HepG2 (cell line): ENCODE measurements at regions not wholly inside any gene's neighbourhood (a gene's known extent, or its start where the extent isn't known, plus 50 kb on each side); places are given as distances from the start of the nearest gene placed in this dataset.

Experiments used
- ATAC-seq: fragments of 200-7000 bp; cut with Tn5 transposase; 3 replicates; pipeline ENCODE4 v1.9.1; 2020; ENCODE audit warnings: mild to moderate bottlenecking, moderate library complexity
- BruUV-seq: library from RNA; stranded (reverse); fragments of 400-500 nt; replicated peaks from 2 replicates; lab custom pipeline; 2021; lab: Mats Ljungman, UMichigan
- CTCF ChIA-PET: fragments of 300-600 bp; formaldehyde crosslinking; extraction: SDS; loops from one replicate; lab custom pipeline; 2021; ENCODE audit warnings: low total read pairs, inconsistent platforms, low intra/inter-chr PET ratio; lab: Yijun Ruan, JAX
- POLR2A ChIA-PET: fragments of 350-600 bp; sonication (Branson Sonifier 250); formaldehyde crosslinking; loops from one replicate; lab custom pipeline; 2020; ENCODE audit warnings: antibody characterized with exemption, inconsistent platforms; lab: Yijun Ruan, JAX
- DNase-seq: peaks from one replicate; pipeline ENCODE4 v3.0.0-alpha.2; 2015; ENCODE audit warnings: low spot score
- FAIRE-seq: peaks from 3 replicates; lab custom pipeline; 2011; peaks lifted over from hg19 to GRCh38; lab: Jason Lieb, UNC
- H2AFZ ChIP-seq: one replicate; pipeline ENCODE4 v1.6.1; 2011; ENCODE audit warnings: low read length, inconsistent platforms
- H3K27ac ChIP-seq: fragments of 300-600 bp; 3 replicates; pipeline ENCODE4 v1.8.0; 2011; ENCODE audit warnings: mixed run types, mild to moderate bottlenecking, mixed read lengths, low read length, inconsistent platforms; ENCODE audit not compliant: insufficient read depth; ENCODE audit errors: extremely low read length
- H3K27me3 ChIP-seq, 2 experiments: fragments of 200-600 bp in 1 of 2; 2 replicates in 1 of 2; 3 replicates in 1 of 2; pipeline versions ENCODE4 v1.6.0 to v1.8.0; 2011; ENCODE audit warnings: low read length in 2 of 2, mild to moderate bottlenecking in 2 of 2, moderate library complexity in 2 of 2, inconsistent platforms in 1 of 2; ENCODE audit not compliant: insufficient read depth in 2 of 2, control insufficient read depth in 1 of 2
- H3K36me3 ChIP-seq, 2 experiments: fragments of 200-600 bp in 1 of 2; replicated peaks in 1 of 2; 2 replicates in 1 of 2; 3 replicates in 1 of 2; pipeline versions ENCODE4 v1.5.1 to v1.8.0; 2011; ENCODE audit warnings: low read length in 2 of 2, inconsistent platforms in 1 of 2; ENCODE audit not compliant: insufficient read depth in 2 of 2, control insufficient read depth in 1 of 2
- H3K4me1 ChIP-seq: 2 replicates; pipeline ENCODE4 v1.5.1; 2012; ENCODE audit warnings: low read length, inconsistent platforms; ENCODE audit not compliant: insufficient read depth
- H3K4me2 ChIP-seq: 2 replicates; pipeline ENCODE4 v1.6.0; 2011; ENCODE audit warnings: low read depth, low read length, inconsistent platforms
- H3K4me3 ChIP-seq, 3 experiments: fragments of 200-600 bp in 1 of 3; sonication (generic), shearing (Covaris generic) in 1 of 3; replicated peaks in 1 of 3; 2 replicates each; pipeline ENCODE4 v1.5.1; 2011 to 2016; ENCODE audit warnings: low read length in 3 of 3, inconsistent platforms in 2 of 3, low read depth in 2 of 3, mild to moderate bottlenecking in 2 of 3, control low read depth in 1 of 3, mixed read lengths in 1 of 3; ENCODE audit not compliant: insufficient read depth in 1 of 3
- H3K79me2 ChIP-seq: one replicate; pipeline ENCODE4 v1.6.1; 2011; ENCODE audit warnings: low read length, inconsistent platforms; ENCODE audit not compliant: insufficient read depth
- H3K9ac ChIP-seq: 2 replicates; pipeline ENCODE4 v1.6.0; 2011; ENCODE audit warnings: mild to moderate bottlenecking, low read depth, low read length, inconsistent platforms; ENCODE audit not compliant: insufficient read depth
- H3K9me3 ChIP-seq: 2 replicates; pipeline ENCODE4 v1.5.1; 2012; ENCODE audit warnings: mild to moderate bottlenecking, low read length
- H4K20me1 ChIP-seq: 2 replicates; pipeline ENCODE4 v1.6.0; 2011; ENCODE audit warnings: inconsistent platforms, mild to moderate bottlenecking, low read length, moderate library complexity; ENCODE audit not compliant: insufficient read depth
- IRF2 ChIP-seq: IDR thresholded peaks from 2 replicates; pipeline ENCODE4 v1.6.1; 2018; ENCODE audit warnings: missing genetic modification reagents, missing compliant biosample characterization
- KDM6A ChIP-seq: IDR thresholded peaks from 2 replicates; pipeline ENCODE4 v1.6.1; 2016; ENCODE audit warnings: low read depth
- NFIB ChIP-seq: sonication (generic); formaldehyde crosslinking; IDR thresholded peaks from 2 replicates; pipeline ENCODE4 v1.9.0; 2021; ENCODE audit warnings: missing genetic modification reagents, mild to moderate bottlenecking, borderline replicate concordance
- NR2F2 ChIP-seq: IDR thresholded peaks from 2 replicates; pipeline ENCODE4 v1.6.1; 2012; ENCODE audit warnings: low read depth, inconsistent platforms, borderline replicate concordance
- PRPF4 ChIP-seq: fragments of 200-400 bp; formaldehyde crosslinking; IDR thresholded peaks from 2 replicates; pipeline ENCODE4 v1.6.1; 2016; ENCODE audit warnings: low read length, low read depth; ENCODE audit not compliant: poor library complexity, severe bottlenecking
- SP5 ChIP-seq: IDR thresholded peaks from 2 replicates; pipeline ENCODE4 v1.6.1; 2016; ENCODE audit warnings: low read depth, borderline replicate concordance
- ZC3H13 ChIP-seq: sonication (generic); formaldehyde crosslinking; IDR thresholded peaks from 2 replicates; pipeline ENCODE4 v1.8.1; 2023; ENCODE audit warnings: mild to moderate bottlenecking, missing genetic modification reagents, moderate library complexity
- ZFP1 ChIP-seq: IDR thresholded peaks from 2 replicates; pipeline ENCODE4 v1.6.1; 2016
- ZFY ChIP-seq: sonication (generic); formaldehyde crosslinking; IDR thresholded peaks from 2 replicates; pipeline ENCODE4 v1.4.0; 2020; ENCODE audit warnings: missing genetic modification reagents
- ZIK1 ChIP-seq: sonication (generic); formaldehyde crosslinking; IDR thresholded peaks from 2 replicates; pipeline ENCODE4 v1.5.0; 2020; ENCODE audit warnings: mild to moderate bottlenecking, low read depth, missing genetic modification reagents, borderline replicate concordance
- ZNF205 ChIP-seq: IDR thresholded peaks from 2 replicates; pipeline ENCODE4 v1.6.1; 2018; ENCODE audit warnings: missing biosample characterization, missing genetic modification reagents
- ZNF709 ChIP-seq: sonication (generic); formaldehyde crosslinking; IDR thresholded peaks from 2 replicates; pipeline ENCODE4 v1.5.0; 2020; ENCODE audit warnings: mild to moderate bottlenecking, missing genetic modification reagents
- ZNF878 ChIP-seq: sonication (generic); formaldehyde crosslinking; IDR thresholded peaks from 2 replicates; pipeline ENCODE4 v1.8.1; 2023; ENCODE audit warnings: mild to moderate bottlenecking, missing genetic modification reagents, moderate library complexity
- WGBS: methylation state at CpG from one replicate; pipeline ENCODE4 v1.1.6; 2017; ENCODE audit warnings: low lambda C conversion rate; 5-methylcytosine and 5-hydroxymethylcytosine counted together
- in situ Hi-C: cut with HindIII; loops from 2 replicates; pipeline ENCODE4 v1.10.0; 2017; ENCODE audit warnings: low pct_unique_long_range_greater_than_20kb; ENCODE audit not compliant: extremely low pct_ligation_motif_present
- intact Hi-C: fragments of 100-400 bp; cut with micrococcal nuclease; formaldehyde crosslinking; loops from one replicate; pipeline ENCODE4 v1.10.0; 2022; ENCODE audit not compliant: unreplicated experiment
- TF ChIP-seq, protein P1 (sequence below): sonication (generic); formaldehyde crosslinking; IDR thresholded peaks from 2 replicates; pipeline ENCODE4 v1.5.1; 2020; ENCODE audit warnings: mild to moderate bottlenecking, missing genetic modification reagents, moderate library complexity
- TF ChIP-seq, protein P2 (sequence below): sonication (generic); formaldehyde crosslinking; IDR thresholded peaks from 2 replicates; pipeline ENCODE4 v1.5.0; 2020; ENCODE audit warnings: mild to moderate bottlenecking, missing genetic modification reagents, moderate library complexity
- TF ChIP-seq, protein P3 (sequence below): sonication (generic); formaldehyde crosslinking; IDR thresholded peaks from 2 replicates; pipeline ENCODE4 v1.5.1; 2020; ENCODE audit warnings: missing genetic modification reagents, mild to moderate bottlenecking, borderline replicate concordance

DNA sequence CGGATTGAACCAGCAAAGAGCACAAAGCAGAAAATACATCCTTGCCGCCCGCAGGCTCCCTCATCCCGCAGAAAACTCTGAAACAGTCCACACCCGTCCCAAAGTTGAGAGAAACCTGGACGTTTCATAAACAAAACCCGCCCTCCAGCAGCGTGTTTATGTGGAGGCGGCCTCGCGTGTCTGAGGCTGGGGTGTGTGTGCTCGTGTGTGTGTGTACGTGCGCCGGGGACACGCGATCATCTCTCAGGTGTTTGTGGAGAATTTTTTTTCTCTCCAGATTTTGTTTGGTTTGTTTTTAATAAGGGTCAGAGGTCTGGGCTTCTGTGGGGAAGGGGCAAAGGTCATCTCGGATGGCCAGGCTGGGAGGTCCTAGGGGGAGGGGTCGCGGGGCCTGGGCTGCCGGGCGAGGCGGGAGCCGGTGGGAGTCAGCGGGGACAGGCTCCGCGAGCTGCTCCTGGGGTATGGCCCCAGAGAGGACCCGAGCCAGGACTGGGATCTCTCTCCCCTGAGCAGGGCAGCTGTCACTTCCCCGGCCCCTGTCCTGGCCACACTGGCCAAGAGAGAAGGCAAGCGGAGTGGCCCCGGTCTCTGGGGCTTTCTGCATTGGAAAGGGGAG, 206.4 kb downstream of the C9orf50 start:
- Histone ChIP-seq H4K20me1 (no peaks in the 10 kb centered on the region), H3K4me3 (peak overlapping the region; percentile 56 to 80 (median 57)), H3K79me2 (no peaks in the 10 kb centered on the region), H3K27me3 (0 out of 5 replicates have a peak, but pooled peaks cover 0 to 2% of the 10 kb centered on the region in 2 experiments), H2AFZ (no peak overlapping the region), H3K4me2 (peak overlapping the region; percentile 100), H3K36me3 (no peaks in the 10 kb centered on the region), H3K4me1 (peaks cover 70% of the 10 kb centered on the region), H3K27ac (peak overlapping the region; percentile 95), H3K9ac (peak overlapping the region; percentile 95), H3K9me3 (no peaks in the 10 kb centered on the region)
- ATAC-seq, result peak; percentile 85
- CTCF ChIA-PET, result no interaction called here
- POLR2A ChIA-PET, result interaction anchor here (1.0 to 2.1 kb wide), 8 partner anchors 44 to 184 kb away, joined by 3 to 8 read pairs (median 4); no protein-coding TSS in a partner anchor
- intact Hi-C loops (no loop called here), in situ Hi-C loops (no loop called here)
- FAIRE-seq, result peak; percentile 57
- 2% methylated on average over 19 of the region's 31 CpGs for WGBS
- DNase-seq, result peak; percentile 48
- BruUV-seq, result no TSS peak
- peak; percentile 22; the same call in 1 of the 2 replicates for TF ChIP-seq IRF2 (CRISPR knock-in tag)
- TF ChIP-seq ZC3H13 (CRISPR knock-in tag), result peak; percentile 43; the same call in 1 of the 2 replicates
- no peak for TF ChIP-seq NFIB
- TF ChIP-seq NR2F2, result peak; percentile 99
- no peak; the same call in 1 of the 2 replicates for TF ChIP-seq ZFY (CRISPR knock-in tag)
- peak; percentile 88 for TF ChIP-seq SP5 (CRISPR knock-in tag)
- TF ChIP-seq, protein P1, sequence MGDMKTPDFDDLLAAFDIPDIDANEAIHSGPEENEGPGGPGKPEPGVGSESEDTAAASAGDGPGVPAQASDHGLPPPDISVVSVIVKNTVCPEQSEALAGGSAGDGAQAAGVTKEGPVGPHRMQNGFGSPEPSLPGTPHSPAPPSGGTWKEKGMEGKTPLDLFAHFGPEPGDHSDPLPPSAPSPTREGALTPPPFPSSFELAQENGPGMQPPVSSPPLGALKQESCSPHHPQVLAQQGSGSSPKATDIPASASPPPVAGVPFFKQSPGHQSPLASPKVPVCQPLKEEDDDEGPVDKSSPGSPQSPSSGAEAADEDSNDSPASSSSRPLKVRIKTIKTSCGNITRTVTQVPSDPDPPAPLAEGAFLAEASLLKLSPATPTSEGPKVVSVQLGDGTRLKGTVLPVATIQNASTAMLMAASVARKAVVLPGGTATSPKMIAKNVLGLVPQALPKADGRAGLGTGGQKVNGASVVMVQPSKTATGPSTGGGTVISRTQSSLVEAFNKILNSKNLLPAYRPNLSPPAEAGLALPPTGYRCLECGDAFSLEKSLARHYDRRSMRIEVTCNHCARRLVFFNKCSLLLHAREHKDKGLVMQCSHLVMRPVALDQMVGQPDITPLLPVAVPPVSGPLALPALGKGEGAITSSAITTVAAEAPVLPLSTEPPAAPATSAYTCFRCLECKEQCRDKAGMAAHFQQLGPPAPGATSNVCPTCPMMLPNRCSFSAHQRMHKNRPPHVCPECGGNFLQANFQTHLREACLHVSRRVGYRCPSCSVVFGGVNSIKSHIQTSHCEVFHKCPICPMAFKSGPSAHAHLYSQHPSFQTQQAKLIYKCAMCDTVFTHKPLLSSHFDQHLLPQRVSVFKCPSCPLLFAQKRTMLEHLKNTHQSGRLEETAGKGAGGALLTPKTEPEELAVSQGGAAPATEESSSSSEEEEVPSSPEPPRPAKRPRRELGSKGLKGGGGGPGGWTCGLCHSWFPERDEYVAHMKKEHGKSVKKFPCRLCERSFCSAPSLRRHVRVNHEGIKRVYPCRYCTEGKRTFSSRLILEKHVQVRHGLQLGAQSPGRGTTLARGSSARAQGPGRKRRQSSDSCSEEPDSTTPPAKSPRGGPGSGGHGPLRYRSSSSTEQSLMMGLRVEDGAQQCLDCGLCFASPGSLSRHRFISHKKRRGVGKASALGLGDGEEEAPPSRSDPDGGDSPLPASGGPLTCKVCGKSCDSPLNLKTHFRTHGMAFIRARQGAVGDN (CRISPR knock-in tag), result peak; percentile 75
- TF ChIP-seq ZNF205 (CRISPR knock-in tag), result 0 out of 2 replicates have a peak, but pooled peaks have one; percentile 22
- TF ChIP-seq, protein P2, sequence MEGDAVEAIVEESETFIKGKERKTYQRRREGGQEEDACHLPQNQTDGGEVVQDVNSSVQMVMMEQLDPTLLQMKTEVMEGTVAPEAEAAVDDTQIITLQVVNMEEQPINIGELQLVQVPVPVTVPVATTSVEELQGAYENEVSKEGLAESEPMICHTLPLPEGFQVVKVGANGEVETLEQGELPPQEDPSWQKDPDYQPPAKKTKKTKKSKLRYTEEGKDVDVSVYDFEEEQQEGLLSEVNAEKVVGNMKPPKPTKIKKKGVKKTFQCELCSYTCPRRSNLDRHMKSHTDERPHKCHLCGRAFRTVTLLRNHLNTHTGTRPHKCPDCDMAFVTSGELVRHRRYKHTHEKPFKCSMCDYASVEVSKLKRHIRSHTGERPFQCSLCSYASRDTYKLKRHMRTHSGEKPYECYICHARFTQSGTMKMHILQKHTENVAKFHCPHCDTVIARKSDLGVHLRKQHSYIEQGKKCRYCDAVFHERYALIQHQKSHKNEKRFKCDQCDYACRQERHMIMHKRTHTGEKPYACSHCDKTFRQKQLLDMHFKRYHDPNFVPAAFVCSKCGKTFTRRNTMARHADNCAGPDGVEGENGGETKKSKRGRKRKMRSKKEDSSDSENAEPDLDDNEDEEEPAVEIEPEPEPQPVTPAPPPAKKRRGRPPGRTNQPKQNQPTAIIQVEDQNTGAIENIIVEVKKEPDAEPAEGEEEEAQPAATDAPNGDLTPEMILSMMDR (CRISPR knock-in tag), result no peak
- peak; percentile 86; the same call in 1 of the 2 replicates for TF ChIP-seq ZNF709 (CRISPR knock-in tag)
- no peak for TF ChIP-seq PRPF4
- TF ChIP-seq, protein P3, sequence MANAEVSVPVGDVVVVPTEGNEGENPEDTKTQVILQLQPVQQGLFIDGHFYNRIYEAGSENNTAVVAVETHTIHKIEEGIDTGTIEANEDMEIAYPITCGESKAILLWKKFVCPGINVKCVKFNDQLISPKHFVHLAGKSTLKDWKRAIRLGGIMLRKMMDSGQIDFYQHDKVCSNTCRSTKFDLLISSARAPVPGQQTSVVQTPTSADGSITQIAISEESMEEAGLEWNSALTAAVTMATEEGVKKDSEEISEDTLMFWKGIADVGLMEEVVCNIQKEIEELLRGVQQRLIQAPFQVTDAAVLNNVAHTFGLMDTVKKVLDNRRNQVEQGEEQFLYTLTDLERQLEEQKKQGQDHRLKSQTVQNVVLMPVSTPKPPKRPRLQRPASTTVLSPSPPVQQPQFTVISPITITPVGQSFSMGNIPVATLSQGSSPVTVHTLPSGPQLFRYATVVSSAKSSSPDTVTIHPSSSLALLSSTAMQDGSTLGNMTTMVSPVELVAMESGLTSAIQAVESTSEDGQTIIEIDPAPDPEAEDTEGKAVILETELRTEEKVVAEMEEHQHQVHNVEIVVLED (CRISPR knock-in tag), result peak; percentile 46; the same call in 1 of the 2 replicates
- 0 out of 2 replicates have a peak, but pooled peaks have one; percentile 22 for TF ChIP-seq ZFP1 (CRISPR knock-in tag)
- TF ChIP-seq ZNF878 (CRISPR knock-in tag), result peak; percentile 87
- peak; percentile 60; the same call in 1 of the 2 replicates for TF ChIP-seq KDM6A
- no peak for TF ChIP-seq ZIK1
